ENCODE measurements at regions not wholly inside any gene's neighbourhood (a gene's known extent, or its start where the extent isn't known, plus 50 kb on each side); places are given as distances from the start of the nearest gene placed in this dataset.

GRCh38 chr4:184292465-184292867, 74.8 kb upstream of the ENPP6 start:
- Histone ChIP-seq H3F3A (ENCODE audit: control insufficient read depth, insufficient read depth) (0 out of 2 replicates have a peak, but pooled peaks cover 5% of the 10 kb centered on the region), H3K9me3 (ENCODE audit: control insufficient read depth, insufficient read depth, low read length) (no peaks in the 10 kb centered on the region), H3K9me2 (replicated peaks; ENCODE audit: control insufficient read depth, low read length) (no peaks in the 10 kb centered on the region), H3K4me1 (ENCODE audit: control insufficient read depth, low read length) (peaks cover 27% of the 10 kb centered on the region), H3K27me3 (ENCODE audit: control insufficient read depth, low read length) (no peaks in the 10 kb centered on the region), H3K4me3 (ENCODE audit: low read length) (no peak overlapping the region), H4K20me1 (ENCODE audit: control insufficient read depth, insufficient read depth, low read depth, low read length) (no peaks in the 10 kb centered on the region), H3K36me3 (ENCODE audit: control insufficient read depth, low read length) (no peaks in the 10 kb centered on the region), H3K4me2 (ENCODE audit: low read length) (no peak overlapping the region), H3K27ac (ENCODE audit: low read depth, low read length) (no peak overlapping the region), H3K79me2 (ENCODE audit: control insufficient read depth, low read length) (no peaks in the 10 kb centered on the region)
- TF ChIP-seq CTCF (IDR thresholded peaks at IDR 0.05; ENCODE audit: low read depth, low read length, poor library complexity, severe bottlenecking) = no peak
- no peak for TF ChIP-seq EZH2phosphoT487 (IDR thresholded peaks at IDR 0.05; ENCODE audit: borderline replicate concordance, low read length)

GRCh38 chr4:184289179-184289535, 71.5 kb upstream of the ENPP6 start:
- H3K27me3 ChIP-seq (ENCODE audit: control insufficient read depth, low read length) = no peaks in the 10 kb centered on the region
- peak overlapping the region; percentile 68 for H3K4me2 ChIP-seq (ENCODE audit: low read length)
- H4K20me1 ChIP-seq (ENCODE audit: control insufficient read depth, insufficient read depth, low read depth, low read length) = no peaks in the 10 kb centered on the region
- H3K4me1 ChIP-seq (ENCODE audit: control insufficient read depth, low read length) = peaks cover 59% of the 10 kb centered on the region
- TF ChIP-seq EZH2phosphoT487 (IDR thresholded peaks at IDR 0.05; ENCODE audit: borderline replicate concordance, low read length) (no peak), CTCF (IDR thresholded peaks at IDR 0.05; ENCODE audit: low read depth, low read length, poor library complexity, severe bottlenecking) (no peak)
- H3F3A ChIP-seq (ENCODE audit: control insufficient read depth, insufficient read depth) = peaks cover 17% of the 10 kb centered on the region
- no peaks in the 10 kb centered on the region for H3K79me2 ChIP-seq (ENCODE audit: control insufficient read depth, low read length)
- H3K27ac ChIP-seq (ENCODE audit: low read depth, low read length) = peak overlapping the region; percentile 68
- peak overlapping the region; percentile 50 for H3K4me3 ChIP-seq (ENCODE audit: low read length)
- H3K9me3 ChIP-seq (ENCODE audit: control insufficient read depth, insufficient read depth, low read length) = no peaks in the 10 kb centered on the region
- no peaks in the 10 kb centered on the region for H3K36me3 ChIP-seq (ENCODE audit: control insufficient read depth, low read length)
- H3K9me2 ChIP-seq (replicated peaks; ENCODE audit: control insufficient read depth, low read length) = no peaks in the 10 kb centered on the region

DNA sequence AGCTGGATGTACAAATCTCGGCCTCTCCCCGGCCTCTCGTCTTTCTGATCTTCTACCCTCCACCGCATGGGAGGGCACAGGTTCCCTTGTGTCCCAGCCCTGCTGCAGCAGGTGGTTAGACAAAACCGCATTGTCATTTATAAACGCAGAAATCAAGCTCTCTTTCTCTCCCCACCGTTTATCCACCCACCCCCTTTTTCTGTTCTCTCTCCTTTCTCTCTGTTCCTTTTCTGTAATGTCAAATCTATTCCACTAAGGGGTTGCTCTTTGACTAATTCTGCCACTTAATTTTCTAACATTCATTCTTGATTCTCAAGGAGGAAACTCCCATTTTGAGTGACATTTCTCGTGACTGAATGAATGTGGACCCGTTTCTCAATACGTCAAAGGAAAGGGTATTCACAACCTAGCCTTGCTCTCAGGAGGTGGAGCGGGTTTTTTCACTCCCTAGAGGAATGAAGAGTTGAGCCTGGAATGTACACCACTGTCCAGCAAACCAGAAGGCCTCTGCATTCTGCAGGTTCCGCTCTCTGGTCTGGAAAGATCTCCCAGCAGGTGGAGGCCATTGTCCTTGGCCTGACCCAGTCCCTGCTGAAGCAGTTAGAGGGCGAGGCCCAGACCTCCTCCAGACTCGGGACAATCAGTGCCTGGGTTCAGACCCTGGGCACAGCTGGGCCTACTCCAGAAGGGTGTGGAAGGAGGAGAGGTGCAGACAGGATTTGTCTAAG, 70.9 kb upstream of the ENPP6 start:
- H3K27ac ChIP-seq (ENCODE audit: low read depth, low read length) = peak overlapping the region; percentile 68

More for the DNA sequence above, 70.9 kb upstream of the ENPP6 start:
- Histone ChIP-seq H3F3A (ENCODE audit: control insufficient read depth, insufficient read depth) (peaks cover 21% of the 10 kb centered on the region), H3K4me2 (ENCODE audit: low read length) (peak overlapping the region; percentile 68), H3K9me2 (replicated peaks; ENCODE audit: control insufficient read depth, low read length) (no peaks in the 10 kb centered on the region), H4K20me1 (ENCODE audit: control insufficient read depth, insufficient read depth, low read depth, low read length) (no peaks in the 10 kb centered on the region), H3K27me3 (ENCODE audit: control insufficient read depth, low read length) (no peaks in the 10 kb centered on the region), H3K79me2 (ENCODE audit: control insufficient read depth, low read length) (no peaks in the 10 kb centered on the region), H3K36me3 (ENCODE audit: control insufficient read depth, low read length) (no peaks in the 10 kb centered on the region), H3K4me3 (ENCODE audit: low read length) (peak overlapping the region; percentile 50), H3K4me1 (ENCODE audit: control insufficient read depth, low read length) (peaks cover 64% of the 10 kb centered on the region), H3K9me3 (ENCODE audit: control insufficient read depth, insufficient read depth, low read length) (no peaks in the 10 kb centered on the region)
- TF ChIP-seq CTCF (IDR thresholded peaks at IDR 0.05; ENCODE audit: low read depth, low read length, poor library complexity, severe bottlenecking) = no peak
- no peak for TF ChIP-seq EZH2phosphoT487 (IDR thresholded peaks at IDR 0.05; ENCODE audit: borderline replicate concordance, low read length)
